Body of pancreas (tissue), 4 donors: ENCODE measurements at regions not wholly inside any gene's neighbourhood (a gene's known extent, or its start where the extent isn't known, plus 50 kb on each side); places are given as distances from the start of the nearest gene placed in this dataset.
"Not testable (repeated sequence)": the region's sequence is repeated elsewhere in the genome, so short reads cannot be mapped to it uniquely, and the experiment has no call there.

Source experiments
- ATAC-seq: fragments of 150-250 bp; one replicate; pipeline ENCODE4 v1.9.1; 2016
- DNase-seq, 4 donors: peaks; one replicate each; pipeline ENCODE4 v3.0.0-alpha.2; 2019
- H3K27ac ChIP-seq, 4 donors: fragments of 200-600 bp; sonication (generic); 1 replicate in 3 of 4; 2 replicates in 1 of 4; pipeline versions ENCODE4 v1.5.1 to v1.6.1; 2016 to 2019; ENCODE audit warnings: mild to moderate bottlenecking in 1 of 4, mixed read lengths in 1 of 4, moderate library complexity in 1 of 4
- H3K27me3 ChIP-seq, 2 donors: fragments of 200-600 bp; sonication (generic); one replicate each; pipeline ENCODE4 v1.6.0; 2016; ENCODE audit warnings: mild to moderate bottlenecking in 1 of 2
- H3K36me3 ChIP-seq, 2 donors: fragments of 200-600 bp; sonication (generic); replicated peaks in 1 of 2; 2 replicates each; pipeline ENCODE4 v1.5.1; 2016; ENCODE audit warnings: low read depth in 2 of 2; ENCODE audit not compliant: insufficient read depth in 1 of 2
- H3K4me1 ChIP-seq: fragments of 200-600 bp; sonication (generic); one replicate; pipeline ENCODE4 v1.6.0; 2016
- H3K4me3 ChIP-seq, 2 donors: fragments of 200-600 bp; sonication (generic); 1 replicate in 1 of 2; 2 replicates in 1 of 2; pipeline ENCODE4 v1.5.1; 2016 to 2019
- H3K9me3 ChIP-seq, 3 donors: fragments of 200-600 bp; sonication (generic); 1 replicate in 2 of 3; 2 replicates in 1 of 3; pipeline ENCODE4 v1.5.1; 2016
- POLR2A ChIP-seq, 3 donors: fragments of 450-650 bp; IDR thresholded peaks; one replicate each; pipeline ENCODE4 v1.6.1; 2016; ENCODE audit warnings: antibody characterized with exemption in 3 of 3, mild to moderate bottlenecking in 2 of 3
- WGBS, 2 donors: methylation state at CpG; one replicate each; pipeline ENCODE4 v1.1.5; 2017; 5-methylcytosine and 5-hydroxymethylcytosine counted together
- intact Hi-C: fragments of 100-400 bp; cut with DNase I; formaldehyde crosslinking; loops from one replicate; pipeline ENCODE4 v1.15.1; 2023
- TF ChIP-seq, protein P1 (sequence below), 7 experiments: fragments of 450-650 bp in 4 of 7; fragments of 200-600 bp in 3 of 7; sonication (generic) in 3 of 7; IDR thresholded peaks; one replicate each; pipeline ENCODE4 v1.5.1; 2016 to 2019; ENCODE audit warnings: antibody characterized with exemption in 7 of 7

DNA sequence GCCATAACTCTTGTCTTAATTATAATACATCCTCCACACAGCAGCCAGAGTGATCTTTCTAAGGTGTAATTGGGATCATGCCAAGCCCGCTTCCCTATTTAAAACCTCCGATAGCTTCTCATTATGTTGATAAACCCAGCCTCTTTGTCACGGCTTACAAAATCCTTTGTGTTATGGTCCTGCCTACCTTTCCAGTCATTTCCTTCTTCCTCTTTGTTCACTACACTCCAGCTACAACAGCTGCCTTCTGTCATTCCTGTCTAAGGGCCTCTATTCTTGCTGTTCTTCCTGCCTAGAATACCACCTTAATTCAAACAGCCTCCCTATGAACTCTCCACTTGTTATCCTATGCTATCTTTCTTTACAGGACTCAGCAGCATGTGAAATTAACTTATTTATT is 70.6 kb upstream of the CAPRIN1 start:
- Histone ChIP-seq H3K36me3 (no peaks in the 10 kb centered on the region), H3K27ac (no peak overlapping the region), H3K9me3 (no peaks in the 10 kb centered on the region), H3K4me3 (no peak overlapping the region), H3K27me3 (no peaks in the 10 kb centered on the region), H3K4me1 (no peaks in the 10 kb centered on the region)
- ATAC-seq (no peak), DNase-seq (no peak)
- intact Hi-C loops: no loop called here
- no peak for TF ChIP-seq POLR2A (IDR thresholded peaks at IDR 0.05)
- TF ChIP-seq, protein P1, sequence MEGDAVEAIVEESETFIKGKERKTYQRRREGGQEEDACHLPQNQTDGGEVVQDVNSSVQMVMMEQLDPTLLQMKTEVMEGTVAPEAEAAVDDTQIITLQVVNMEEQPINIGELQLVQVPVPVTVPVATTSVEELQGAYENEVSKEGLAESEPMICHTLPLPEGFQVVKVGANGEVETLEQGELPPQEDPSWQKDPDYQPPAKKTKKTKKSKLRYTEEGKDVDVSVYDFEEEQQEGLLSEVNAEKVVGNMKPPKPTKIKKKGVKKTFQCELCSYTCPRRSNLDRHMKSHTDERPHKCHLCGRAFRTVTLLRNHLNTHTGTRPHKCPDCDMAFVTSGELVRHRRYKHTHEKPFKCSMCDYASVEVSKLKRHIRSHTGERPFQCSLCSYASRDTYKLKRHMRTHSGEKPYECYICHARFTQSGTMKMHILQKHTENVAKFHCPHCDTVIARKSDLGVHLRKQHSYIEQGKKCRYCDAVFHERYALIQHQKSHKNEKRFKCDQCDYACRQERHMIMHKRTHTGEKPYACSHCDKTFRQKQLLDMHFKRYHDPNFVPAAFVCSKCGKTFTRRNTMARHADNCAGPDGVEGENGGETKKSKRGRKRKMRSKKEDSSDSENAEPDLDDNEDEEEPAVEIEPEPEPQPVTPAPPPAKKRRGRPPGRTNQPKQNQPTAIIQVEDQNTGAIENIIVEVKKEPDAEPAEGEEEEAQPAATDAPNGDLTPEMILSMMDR (IDR thresholded peaks at IDR 0.05): no peak
- WGBS, 2 donors: 60 to 68% methylated on average over 3 of the region's 3 CpGs

DNA sequence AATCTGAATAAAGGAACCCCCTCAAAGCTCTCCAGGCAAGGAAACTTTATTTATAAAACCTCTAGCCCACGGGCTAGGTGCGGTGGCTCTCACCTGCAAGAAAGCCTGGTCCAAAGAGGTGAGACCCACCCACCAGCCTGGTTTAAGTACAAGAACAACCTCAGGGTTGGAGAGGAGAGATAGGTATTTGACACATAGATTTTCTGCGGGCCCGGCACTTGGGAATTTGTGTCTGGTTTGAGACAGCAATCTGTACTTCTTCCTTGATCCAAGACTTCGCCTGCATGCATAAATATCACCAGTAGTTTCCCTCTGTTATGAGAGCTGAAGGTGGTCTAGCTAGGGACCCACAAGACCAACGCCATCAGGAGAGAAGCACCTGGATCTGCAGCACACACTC is 73.2 kb upstream of the CAPRIN1 start:
- H3K27me3 ChIP-seq: no peaks in the 10 kb centered on the region
- ATAC-seq (no peak), DNase-seq (no peak)
- intact Hi-C loops: no loop called here
- no peak overlapping the region for H3K4me3 ChIP-seq
- no peaks in the 10 kb centered on the region for H3K9me3 ChIP-seq
- WGBS, 2 donors: 64 to 83% methylated on average over 6 of the region's 6 CpGs
- no peak overlapping the region for H3K27ac ChIP-seq
- no peaks in the 10 kb centered on the region for H3K36me3 ChIP-seq
- TF ChIP-seq POLR2A (IDR thresholded peaks at IDR 0.05): no peak
- TF ChIP-seq, protein P1 (IDR thresholded peaks at IDR 0.05): no peak
- H3K4me1 ChIP-seq: no peaks in the 10 kb centered on the region

DNA sequence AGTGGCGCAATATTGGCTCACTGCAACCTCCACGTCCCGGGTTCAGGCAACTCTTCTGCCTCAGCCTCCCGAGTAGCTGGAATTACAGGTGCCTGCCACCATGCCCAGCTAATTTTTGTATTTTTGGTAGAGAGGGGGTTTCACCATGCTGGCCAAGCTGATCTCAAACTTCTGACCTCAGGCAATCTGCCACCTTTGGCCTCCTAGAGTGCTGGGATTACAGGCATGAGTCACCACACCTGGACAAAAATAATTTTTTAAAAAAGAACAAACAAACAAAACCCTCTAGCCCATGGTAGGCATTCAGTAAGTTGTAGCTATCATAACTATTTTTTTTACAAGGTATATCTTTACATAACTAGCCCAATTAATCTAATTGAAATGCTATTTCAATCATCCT is 73.9 kb upstream of the CAPRIN1 start:
- H3K4me3 ChIP-seq: no peak overlapping the region
- DNase-seq (no peak), ATAC-seq (no peak)
- H3K27ac ChIP-seq: no peak overlapping the region
- intact Hi-C loops: no loop called here
- no peaks in the 10 kb centered on the region for H3K4me1 ChIP-seq
- H3K27me3 ChIP-seq: no peaks in the 10 kb centered on the region
- H3K9me3 ChIP-seq: no peaks in the 10 kb centered on the region
- TF ChIP-seq, protein P1 (IDR thresholded peaks at IDR 0.05): no peak
- TF ChIP-seq POLR2A (IDR thresholded peaks at IDR 0.05): no peak
- 84 to 85% methylated on average over 4 of the region's 4 CpGs for WGBS, 2 donors
- H3K36me3 ChIP-seq: no peaks in the 10 kb centered on the region

DNA sequence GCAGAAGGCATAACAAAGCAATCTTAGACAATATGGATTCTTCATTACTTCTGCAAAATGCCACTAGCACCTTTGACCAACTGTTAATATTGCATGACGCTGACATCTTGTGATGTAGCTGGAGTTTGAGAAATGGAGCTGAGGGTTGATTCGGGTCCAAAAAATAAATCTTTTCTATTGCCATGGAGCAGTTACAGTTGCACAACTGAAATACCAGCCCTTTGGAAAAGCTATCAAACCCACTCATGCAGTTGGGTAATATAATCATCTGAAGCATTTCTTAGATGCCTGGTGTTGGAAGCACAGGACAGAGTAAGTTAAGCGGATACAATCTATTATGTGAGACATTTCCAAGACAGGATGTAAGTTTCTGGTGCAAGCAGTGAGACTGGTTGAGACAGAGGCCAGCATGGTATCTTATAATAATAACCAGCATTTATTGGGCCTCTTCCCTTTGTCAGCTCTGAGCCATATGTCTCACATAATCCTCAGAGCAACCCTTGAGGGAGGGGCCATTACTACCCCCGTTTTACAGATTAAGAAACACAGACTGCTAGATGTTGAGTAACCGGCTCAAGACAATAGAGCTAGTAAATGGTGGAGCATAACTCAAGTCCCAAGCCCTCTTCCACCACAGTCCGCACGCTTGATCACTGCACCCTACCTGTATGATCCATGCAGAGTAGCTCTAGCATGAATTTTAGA is 74.9 kb upstream of the CAPRIN1 start:
- no peak overlapping the region for H3K4me3 ChIP-seq
- 78 to 88% methylated on average over 7 of the region's 7 CpGs for WGBS, 2 donors
- H3K27ac ChIP-seq: no peak overlapping the region
- intact Hi-C loops: no loop called here
- H3K27me3 ChIP-seq: no peaks in the 10 kb centered on the region
- H3K4me1 ChIP-seq: no peaks in the 10 kb centered on the region
- no peaks in the 10 kb centered on the region for H3K9me3 ChIP-seq
- TF ChIP-seq POLR2A (IDR thresholded peaks at IDR 0.05): no peak
- TF ChIP-seq, protein P1 (IDR thresholded peaks at IDR 0.05): no peak
- no peaks in the 10 kb centered on the region for H3K36me3 ChIP-seq
- ATAC-seq (no peak), DNase-seq (no peak)

DNA sequence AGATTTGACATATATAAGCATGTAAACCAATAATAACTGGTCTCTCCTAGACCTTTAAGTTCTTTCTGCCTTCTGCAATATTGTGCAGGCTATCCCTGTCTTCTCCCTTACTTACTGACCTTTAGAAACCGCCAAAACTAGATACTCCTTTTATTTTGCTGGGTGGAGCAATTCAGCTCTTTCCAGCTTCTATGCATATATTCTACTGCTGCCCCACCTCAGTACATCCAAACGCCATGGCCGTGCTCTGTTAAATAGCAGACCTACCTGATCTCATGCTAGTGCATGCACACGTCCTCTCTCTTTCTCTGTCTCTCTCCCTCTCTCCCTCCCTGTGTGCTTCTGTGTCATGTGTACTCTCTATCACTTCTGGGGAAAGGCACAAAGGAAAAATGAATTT is 76.7 kb upstream of the CAPRIN1 start:
- intact Hi-C loops: no loop called here
- Histone ChIP-seq H3K4me3 (no peak overlapping the region), H3K9me3 (no peaks in the 10 kb centered on the region), H3K36me3 (no peaks in the 10 kb centered on the region), H3K27ac (no peak overlapping the region), H3K27me3 (no peaks in the 10 kb centered on the region), H3K4me1 (no peaks in the 10 kb centered on the region)
- no peak for DNase-seq
- ATAC-seq: no peak
- no peak for TF ChIP-seq POLR2A (IDR thresholded peaks at IDR 0.05)
- TF ChIP-seq, protein P1 (IDR thresholded peaks at IDR 0.05): no peak
- WGBS, 2 donors: 46 to 66% methylated on average over 4 of the region's 4 CpGs

DNA sequence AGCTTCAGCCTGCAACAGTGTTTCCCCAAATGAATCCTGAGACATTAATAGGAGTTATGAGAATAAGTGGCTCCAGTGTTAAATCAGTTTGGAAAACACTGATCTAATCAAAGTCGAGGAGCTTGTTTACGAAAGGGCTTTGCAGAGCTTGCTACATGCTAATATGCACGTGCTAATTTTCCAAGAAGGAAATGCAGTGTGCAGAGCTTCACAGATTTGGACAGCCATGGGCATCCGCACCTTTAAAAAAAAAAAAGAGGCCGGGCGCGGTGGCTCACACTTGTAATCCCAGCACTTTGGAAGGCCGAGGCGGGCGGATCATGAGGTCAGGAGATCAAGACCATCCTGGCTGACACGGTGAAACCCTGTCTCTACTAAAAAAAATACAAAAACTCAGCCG is 79.7 kb upstream of the LMO2 start:
- H3K36me3 ChIP-seq, H3K4me3 ChIP-seq, H3K27me3 ChIP-seq, H3K4me1 ChIP-seq, intact Hi-C loops, ATAC-seq, H3K27ac ChIP-seq, H3K9me3 ChIP-seq, DNase-seq: not testable (repeated sequence)
- 54 to 57% methylated on average over 11 to 12 of the region's 12 CpGs for WGBS, 2 donors
